Gastrocnemius medialis (tissue), 4 donors: ENCODE measurements at regions not wholly inside any gene's neighbourhood (a gene's known extent, or its start where the extent isn't known, plus 50 kb on each side); places are given as distances from the start of the nearest gene placed in this dataset.

Experiments used
- ATAC-seq, 2 donors: fragments of 150-250 bp; one replicate each; pipeline ENCODE4 v1.9.1; 2016
- DNase-seq, 2 donors: peaks; one replicate each; pipeline ENCODE4 v3.0.0-alpha.2; 2019
- H3K27ac ChIP-seq, 4 donors: fragments of 200-600 bp; sonication (generic); 1 replicate in 1 of 4; 2 replicates in 3 of 4; pipeline ENCODE4 v1.5.1; 2016 to 2018; ENCODE audit warnings: mild to moderate bottlenecking in 2 of 4, moderate library complexity in 1 of 4
- H3K27me3 ChIP-seq, 3 donors: fragments of 200-600 bp; sonication (generic) in 2 of 3; 1 replicate in 1 of 3; 2 replicates in 2 of 3; pipeline versions ENCODE4 v1.5.1 to v1.6.0; 2016 to 2019; ENCODE audit warnings: mild to moderate bottlenecking in 1 of 3, moderate library complexity in 1 of 3
- H3K36me3 ChIP-seq, 2 donors: fragments of 200-600 bp; sonication (generic) in 1 of 2; one replicate each; pipeline ENCODE4 v1.5.1; 2017 to 2018
- H3K4me1 ChIP-seq, 2 donors: fragments of 200-600 bp; sonication (generic) in 1 of 2; one replicate each; pipeline ENCODE4 v1.5.1; 2016 to 2017; ENCODE audit warnings: mild to moderate bottlenecking in 2 of 2
- H3K4me3 ChIP-seq, 4 donors: fragments of 200-600 bp; sonication (generic) in 3 of 4; 1 replicate in 1 of 4; 2 replicates in 3 of 4; pipeline ENCODE4 v1.5.1; 2016 to 2019; ENCODE audit warnings: mild to moderate bottlenecking in 2 of 4
- H3K9me3 ChIP-seq, 3 donors: fragments of 200-600 bp; sonication (generic) in 2 of 3; 1 replicate in 1 of 3; 2 replicates in 2 of 3; pipeline ENCODE4 v1.5.1; 2016 to 2019
- POLR2A ChIP-seq, 2 donors: fragments of 450-650 bp; IDR thresholded peaks; one replicate each; pipeline ENCODE4 v1.6.1; 2017; ENCODE audit warnings: antibody characterized with exemption in 2 of 2, mild to moderate bottlenecking in 2 of 2, moderate library complexity in 2 of 2
- in situ Hi-C, 4 donors: fragments of 200-750 bp; cut with MboI; loops; one replicate each; pipeline versions ENCODE4 v1.15.0 to v1.8.0; 2017; ENCODE audit warnings: low sequenced_read_pairs in 4 of 4
- intact Hi-C: fragments of 100-400 bp; cut with DNase I; formaldehyde crosslinking; loops from one replicate; pipeline ENCODE4 v1.15.1; 2023; ENCODE audit warnings: low total_unique reads
- TF ChIP-seq, protein P1 (sequence below), 5 experiments: fragments of 450-650 bp in 3 of 5; fragments of 200-600 bp in 2 of 5; sonication (generic) in 2 of 5; IDR thresholded peaks in 4 of 5; conservative IDR thresholded peaks in 1 of 5; 1 replicate in 4 of 5; 2 replicates in 1 of 5; pipeline ENCODE4 v1.5.1; 2016 to 2019; ENCODE audit warnings: antibody characterized with exemption in 5 of 5, mild to moderate bottlenecking in 3 of 5, moderate library complexity in 3 of 5

DNA sequence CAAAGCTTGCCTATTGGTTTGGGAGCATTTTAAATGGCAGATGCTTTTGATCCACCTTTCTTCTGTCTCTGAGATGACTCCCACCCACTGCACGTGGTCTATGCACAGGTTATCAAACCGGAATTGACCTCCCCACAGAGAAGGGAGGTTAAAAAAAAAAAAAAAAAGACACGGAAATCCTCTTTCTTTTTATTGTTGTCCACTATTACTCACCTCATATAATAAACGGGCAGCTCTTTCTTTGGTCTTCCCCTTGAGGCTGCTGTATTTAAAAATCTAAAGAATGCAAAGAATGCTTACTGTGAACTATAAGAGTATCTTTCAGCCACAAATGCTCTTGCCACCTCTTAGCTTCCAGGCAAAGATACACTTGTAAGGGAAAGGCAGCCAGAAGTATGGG lies 329.7 kb downstream of the NDFIP2 start:
- no peaks in the 10 kb centered on the region for H3K9me3 ChIP-seq
- H3K27me3 ChIP-seq = no peaks in the 10 kb centered on the region
- ATAC-seq (no peak), DNase-seq (no peak)
- H3K4me1 ChIP-seq = no peaks in the 10 kb centered on the region
- no peak for TF ChIP-seq POLR2A (IDR thresholded peaks at IDR 0.05)
- TF ChIP-seq, protein P1, sequence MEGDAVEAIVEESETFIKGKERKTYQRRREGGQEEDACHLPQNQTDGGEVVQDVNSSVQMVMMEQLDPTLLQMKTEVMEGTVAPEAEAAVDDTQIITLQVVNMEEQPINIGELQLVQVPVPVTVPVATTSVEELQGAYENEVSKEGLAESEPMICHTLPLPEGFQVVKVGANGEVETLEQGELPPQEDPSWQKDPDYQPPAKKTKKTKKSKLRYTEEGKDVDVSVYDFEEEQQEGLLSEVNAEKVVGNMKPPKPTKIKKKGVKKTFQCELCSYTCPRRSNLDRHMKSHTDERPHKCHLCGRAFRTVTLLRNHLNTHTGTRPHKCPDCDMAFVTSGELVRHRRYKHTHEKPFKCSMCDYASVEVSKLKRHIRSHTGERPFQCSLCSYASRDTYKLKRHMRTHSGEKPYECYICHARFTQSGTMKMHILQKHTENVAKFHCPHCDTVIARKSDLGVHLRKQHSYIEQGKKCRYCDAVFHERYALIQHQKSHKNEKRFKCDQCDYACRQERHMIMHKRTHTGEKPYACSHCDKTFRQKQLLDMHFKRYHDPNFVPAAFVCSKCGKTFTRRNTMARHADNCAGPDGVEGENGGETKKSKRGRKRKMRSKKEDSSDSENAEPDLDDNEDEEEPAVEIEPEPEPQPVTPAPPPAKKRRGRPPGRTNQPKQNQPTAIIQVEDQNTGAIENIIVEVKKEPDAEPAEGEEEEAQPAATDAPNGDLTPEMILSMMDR (IDR thresholded peaks at IDR 0.05 in 4 of 5, conservative IDR thresholded peaks at IDR 0.05 in 1 of 5) = no peak
- H3K4me3 ChIP-seq = no peak overlapping the region
- no peak overlapping the region for H3K27ac ChIP-seq
- intact Hi-C loops = no loop called here
- in situ Hi-C loops = no loop called here
- no peaks in the 10 kb centered on the region for H3K36me3 ChIP-seq

DNA sequence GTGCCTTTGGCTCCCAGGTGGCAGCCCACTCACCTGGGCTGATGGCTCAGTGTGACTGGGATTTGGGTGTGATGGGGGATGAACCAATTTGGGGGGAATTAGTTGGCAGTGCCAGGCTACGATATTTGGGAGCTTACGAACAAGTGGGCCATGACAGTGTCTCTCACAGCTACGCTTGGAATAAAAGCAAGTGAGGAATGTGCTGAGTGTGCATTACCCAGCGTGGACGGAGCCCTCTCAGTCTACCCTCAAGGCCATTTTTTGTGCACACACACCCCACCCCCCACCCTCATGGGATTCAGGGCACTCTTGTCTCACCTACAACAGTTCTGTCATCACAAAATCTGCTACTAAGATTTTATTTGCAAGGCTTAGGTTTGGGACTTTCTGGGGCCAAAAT lies 329.1 kb downstream of the NDFIP2 start:
- Histone ChIP-seq H3K4me3 (no peak overlapping the region), H3K27ac (no peak overlapping the region), H3K9me3 (no peaks in the 10 kb centered on the region), H3K27me3 (no peaks in the 10 kb centered on the region), H3K36me3 (no peaks in the 10 kb centered on the region), H3K4me1 (no peaks in the 10 kb centered on the region)
- in situ Hi-C loops = no loop called here
- ATAC-seq (no peak), DNase-seq (no peak)
- intact Hi-C loops = no loop called here
- no peak for TF ChIP-seq POLR2A (IDR thresholded peaks at IDR 0.05)
- TF ChIP-seq, protein P1 (IDR thresholded peaks at IDR 0.05 in 4 of 5, conservative IDR thresholded peaks at IDR 0.05 in 1 of 5) = no peak

DNA sequence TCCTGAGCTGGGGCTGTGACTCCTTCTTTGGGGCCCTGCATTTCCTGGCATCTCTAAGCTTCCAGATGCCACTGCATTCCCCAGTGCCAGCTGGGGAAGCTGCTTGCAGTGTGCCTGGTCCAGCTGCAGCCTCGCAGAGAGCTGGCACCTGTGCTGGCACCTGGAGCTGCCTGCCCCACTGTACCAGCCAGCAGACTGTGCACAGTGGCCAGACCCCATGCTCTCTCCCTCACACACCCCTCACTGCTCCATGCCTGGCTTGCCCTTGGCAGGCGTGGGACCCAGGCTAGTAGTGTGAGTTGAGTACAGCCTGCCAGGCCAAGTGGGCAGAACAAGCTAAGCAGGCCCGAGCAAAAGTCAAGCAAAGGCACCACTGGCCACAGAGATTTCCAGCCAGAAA lies 327.5 kb downstream of the NDFIP2 start:
- no peak for DNase-seq
- H3K9me3 ChIP-seq = no peaks in the 10 kb centered on the region
- no peaks in the 10 kb centered on the region for H3K4me1 ChIP-seq
- no peak for ATAC-seq
- in situ Hi-C loops = no loop called here
- intact Hi-C loops = loop anchor here (10.0 kb wide), 1 partner anchor 46 kb away; no protein-coding TSS in a partner anchor
- no peaks in the 10 kb centered on the region for H3K27me3 ChIP-seq
- TF ChIP-seq, protein P1 (IDR thresholded peaks at IDR 0.05 in 4 of 5, conservative IDR thresholded peaks at IDR 0.05 in 1 of 5) = no peak
- TF ChIP-seq POLR2A (IDR thresholded peaks at IDR 0.05) = no peak
- H3K36me3 ChIP-seq = no peaks in the 10 kb centered on the region
- no peak overlapping the region for H3K4me3 ChIP-seq
- H3K27ac ChIP-seq = no peak overlapping the region

DNA sequence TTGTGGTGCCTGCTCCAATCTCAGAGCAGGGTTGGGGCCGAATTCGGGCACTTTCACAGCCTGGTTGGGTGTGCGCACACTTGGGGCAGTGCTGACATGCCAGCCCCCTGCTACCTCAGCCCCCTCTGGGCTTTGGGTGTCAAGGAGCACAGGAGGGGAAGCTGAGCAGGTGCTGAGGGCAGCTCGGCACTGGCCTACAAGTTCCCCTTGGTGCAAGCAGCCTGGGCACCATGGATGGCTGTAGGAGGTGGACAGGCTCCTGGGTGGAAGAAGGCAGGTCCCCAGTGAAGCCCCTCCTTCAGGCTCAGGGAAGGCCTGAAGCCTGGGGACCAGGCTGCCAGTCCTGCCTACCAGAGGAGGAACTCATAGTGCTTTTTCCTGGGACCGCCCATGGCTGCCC lies 326.6 kb downstream of the NDFIP2 start:
- in situ Hi-C loops (no loop called here), intact Hi-C loops (loop anchor here (10.0 kb wide), 1 partner anchor 47 kb away; no protein-coding TSS in a partner anchor)
- DNase-seq (no peak), ATAC-seq (no peak)
- Histone ChIP-seq H3K4me1 (no peaks in the 10 kb centered on the region), H3K4me3 (no peak overlapping the region), H3K9me3 (no peaks in the 10 kb centered on the region), H3K27ac (no peak overlapping the region), H3K36me3 (no peaks in the 10 kb centered on the region), H3K27me3 (no peaks in the 10 kb centered on the region)
- no peak for TF ChIP-seq POLR2A (IDR thresholded peaks at IDR 0.05)
- TF ChIP-seq, protein P1 (IDR thresholded peaks at IDR 0.05 in 4 of 5, conservative IDR thresholded peaks at IDR 0.05 in 1 of 5) = no peak

- no peak overlapping the region for H3K27ac ChIP-seq
- H3K36me3 ChIP-seq = no peaks in the 10 kb centered on the region
- H3K4me1 ChIP-seq = no peaks in the 10 kb centered on the region
- TF ChIP-seq, protein P1 (IDR thresholded peaks at IDR 0.05 in 4 of 5, conservative IDR thresholded peaks at IDR 0.05 in 1 of 5) = no peak
- no peak for TF ChIP-seq POLR2A (IDR thresholded peaks at IDR 0.05)
- no peak for ATAC-seq
- no peaks in the 10 kb centered on the region for H3K9me3 ChIP-seq
- no peak for DNase-seq
- in situ Hi-C loops = no loop called here
- intact Hi-C loops = loop anchor here (10.0 kb wide), 1 partner anchor 48 kb away; no protein-coding TSS in a partner anchor
- H3K4me3 ChIP-seq = no peak overlapping the region
- H3K27me3 ChIP-seq = no peaks in the 10 kb centered on the region
Measured at GRCh38 chr13:79806821-79807220, 325.9 kb downstream of the NDFIP2 start.
